ENCODE measurements at regions not wholly inside any gene's neighbourhood (a gene's known extent, or its start where the extent isn't known, plus 50 kb on each side); places are given as distances from the start of the nearest gene placed in this dataset.

GRCh38 chr10:62990126-62990525, 143.0 kb upstream of the NRBF2 start:
- no peak for DNase-seq (ENCODE audit: low spot score in 2 of 2)
- Histone ChIP-seq H3K36me3 (no peaks in the 10 kb centered on the region), H3K4me3 (no peak overlapping the region), H3K4me1 (no peaks in the 10 kb centered on the region), H3K27ac (no peak overlapping the region), H3K27me3 (no peaks in the 10 kb centered on the region), H3K9me3 (no peaks in the 10 kb centered on the region)
- intact Hi-C loops (cut with DNase I) = no loop called here
- TF ChIP-seq, protein P1, sequence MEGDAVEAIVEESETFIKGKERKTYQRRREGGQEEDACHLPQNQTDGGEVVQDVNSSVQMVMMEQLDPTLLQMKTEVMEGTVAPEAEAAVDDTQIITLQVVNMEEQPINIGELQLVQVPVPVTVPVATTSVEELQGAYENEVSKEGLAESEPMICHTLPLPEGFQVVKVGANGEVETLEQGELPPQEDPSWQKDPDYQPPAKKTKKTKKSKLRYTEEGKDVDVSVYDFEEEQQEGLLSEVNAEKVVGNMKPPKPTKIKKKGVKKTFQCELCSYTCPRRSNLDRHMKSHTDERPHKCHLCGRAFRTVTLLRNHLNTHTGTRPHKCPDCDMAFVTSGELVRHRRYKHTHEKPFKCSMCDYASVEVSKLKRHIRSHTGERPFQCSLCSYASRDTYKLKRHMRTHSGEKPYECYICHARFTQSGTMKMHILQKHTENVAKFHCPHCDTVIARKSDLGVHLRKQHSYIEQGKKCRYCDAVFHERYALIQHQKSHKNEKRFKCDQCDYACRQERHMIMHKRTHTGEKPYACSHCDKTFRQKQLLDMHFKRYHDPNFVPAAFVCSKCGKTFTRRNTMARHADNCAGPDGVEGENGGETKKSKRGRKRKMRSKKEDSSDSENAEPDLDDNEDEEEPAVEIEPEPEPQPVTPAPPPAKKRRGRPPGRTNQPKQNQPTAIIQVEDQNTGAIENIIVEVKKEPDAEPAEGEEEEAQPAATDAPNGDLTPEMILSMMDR (IDR thresholded peaks at IDR 0.05) = no peak

DNA sequence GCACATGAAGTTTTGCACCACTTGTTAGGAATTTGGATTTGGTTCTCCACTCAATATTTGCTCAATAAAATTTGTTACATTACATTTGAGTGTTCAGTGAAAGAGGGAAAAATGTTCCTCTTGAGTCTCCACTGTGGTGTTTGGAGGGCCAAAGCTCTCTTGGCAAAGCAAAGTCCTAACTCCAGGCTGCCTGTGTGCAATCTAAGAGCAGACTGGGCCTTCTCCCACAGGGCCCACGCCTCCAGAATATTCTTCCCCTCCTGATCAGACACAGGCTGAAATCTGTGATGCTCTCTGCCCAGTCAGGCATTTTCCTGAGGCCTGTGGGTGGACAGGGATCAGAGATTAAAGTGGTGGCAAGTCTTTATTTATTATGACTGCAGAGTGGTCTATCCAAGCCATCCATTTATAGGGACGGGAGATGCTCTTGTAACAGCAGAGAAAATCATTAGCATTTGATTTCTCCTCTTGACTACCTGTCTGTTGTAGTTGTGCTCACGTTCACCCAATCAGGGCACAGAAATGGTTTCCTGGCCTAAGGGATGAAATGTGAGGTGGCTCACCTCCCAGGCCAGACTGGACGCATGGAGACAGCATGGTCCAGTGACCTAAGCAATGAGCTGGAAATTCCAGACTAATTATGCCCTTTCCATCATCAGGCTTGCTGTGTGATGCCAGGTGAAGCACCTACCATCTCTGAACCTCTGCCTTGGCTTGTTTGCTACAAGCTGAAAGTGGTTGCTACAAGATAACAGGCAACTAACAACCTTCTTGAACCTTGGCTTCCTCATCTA, 147.1 kb upstream of the NRBF2 start:
- TF ChIP-seq, protein P1 (IDR thresholded peaks at IDR 0.05) = no peak
- Histone ChIP-seq H3K4me1 (no peaks in the 10 kb centered on the region), H3K27ac (no peak overlapping the region), H3K36me3 (no peaks in the 10 kb centered on the region), H3K9me3 (no peaks in the 10 kb centered on the region), H3K27me3 (no peaks in the 10 kb centered on the region), H3K4me3 (no peak overlapping the region)
- intact Hi-C loops (cut with DNase I) = no loop called here
- no peak for DNase-seq (ENCODE audit: low spot score in 2 of 2)

DNA sequence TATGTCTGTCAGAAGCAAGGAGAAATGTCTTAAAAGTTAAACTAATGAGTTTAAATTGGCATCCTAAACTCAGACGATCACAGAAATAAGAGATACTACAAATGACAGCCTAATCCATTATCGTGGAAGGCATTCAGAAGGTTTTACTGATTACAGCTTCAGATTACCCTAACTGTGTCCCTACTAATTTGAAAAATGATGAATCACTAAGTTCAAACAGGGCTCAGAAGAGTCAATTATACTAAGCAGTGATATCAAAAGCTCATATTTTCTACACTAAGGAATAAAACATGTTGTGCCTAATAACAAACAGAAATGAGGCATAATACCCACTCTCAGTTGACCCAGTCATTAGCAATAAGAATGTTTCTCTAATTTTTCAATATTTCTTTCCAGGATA, 152.0 kb upstream of the NRBF2 start:
- Histone ChIP-seq H3K36me3 (no peaks in the 10 kb centered on the region), H3K4me1 (no peaks in the 10 kb centered on the region), H3K4me3 (no peak overlapping the region), H3K9me3 (no peaks in the 10 kb centered on the region), H3K27ac (no peak overlapping the region), H3K27me3 (no peaks in the 10 kb centered on the region)
- no peak for DNase-seq (ENCODE audit: low spot score in 2 of 2)
- intact Hi-C loops (cut with DNase I) = no loop called here
- TF ChIP-seq, protein P1 (IDR thresholded peaks at IDR 0.05) = no peak

- TF ChIP-seq, protein P1 (IDR thresholded peaks at IDR 0.05) = no peak
- Histone ChIP-seq H3K36me3 (no peaks in the 10 kb centered on the region), H3K9me3 (no peaks in the 10 kb centered on the region), H3K4me3 (no peak overlapping the region), H3K27ac (no peak overlapping the region), H3K4me1 (no peaks in the 10 kb centered on the region), H3K27me3 (no peaks in the 10 kb centered on the region)
- no peak for DNase-seq (ENCODE audit: low spot score in 2 of 2)
- intact Hi-C loops (cut with DNase I) = no loop called here
Observed at GRCh38 chr10:62980687-62981086, 152.4 kb upstream of the NRBF2 start.

- H3K36me3 ChIP-seq = no peaks in the 10 kb centered on the region
- H3K27me3 ChIP-seq = no peaks in the 10 kb centered on the region
- H3K4me1 ChIP-seq = no peaks in the 10 kb centered on the region
- intact Hi-C loops (cut with DNase I) = no loop called here
- H3K9me3 ChIP-seq = no peaks in the 10 kb centered on the region
- TF ChIP-seq, protein P1 (IDR thresholded peaks at IDR 0.05) = no peak
- H3K27ac ChIP-seq = no peak overlapping the region
- no peak for DNase-seq (ENCODE audit: low spot score in 2 of 2)
- H3K4me3 ChIP-seq = no peak overlapping the region
Observed at GRCh38 chr10:62979921-62980320, 153.2 kb upstream of the NRBF2 start.

Measured in ascending aorta (tissue), 2 donors.